HepG2 (cell line): ENCODE measurements at regions not wholly inside any gene's neighbourhood (a gene's known extent, or its start where the extent isn't known, plus 50 kb on each side); places are given as distances from the start of the nearest gene placed in this dataset.

Source experiments
- ATAC-seq: fragments of 200-7000 bp; cut with Tn5 transposase; 3 replicates; pipeline ENCODE4 v1.9.1; 2020; ENCODE audit warnings: mild to moderate bottlenecking, moderate library complexity
- BruUV-seq: library from RNA; stranded (reverse); fragments of 400-500 nt; replicated peaks from 2 replicates; lab custom pipeline; 2021; lab: Mats Ljungman, UMichigan
- CTCF ChIA-PET: fragments of 300-600 bp; formaldehyde crosslinking; extraction: SDS; loops from one replicate; lab custom pipeline; 2021; ENCODE audit warnings: low total read pairs, inconsistent platforms, low intra/inter-chr PET ratio; lab: Yijun Ruan, JAX
- POLR2A ChIA-PET: fragments of 350-600 bp; sonication (Branson Sonifier 250); formaldehyde crosslinking; loops from one replicate; lab custom pipeline; 2020; ENCODE audit warnings: antibody characterized with exemption, inconsistent platforms; lab: Yijun Ruan, JAX
- DNase-seq: peaks from one replicate; pipeline ENCODE4 v3.0.0-alpha.2; 2015; ENCODE audit warnings: low spot score
- FAIRE-seq: peaks from 3 replicates; lab custom pipeline; 2011; peaks lifted over from hg19 to GRCh38; lab: Jason Lieb, UNC
- H2AFZ ChIP-seq: one replicate; pipeline ENCODE4 v1.6.1; 2011; ENCODE audit warnings: low read length, inconsistent platforms
- H3K27ac ChIP-seq: fragments of 300-600 bp; 3 replicates; pipeline ENCODE4 v1.8.0; 2011; ENCODE audit warnings: mixed run types, mild to moderate bottlenecking, mixed read lengths, low read length, inconsistent platforms; ENCODE audit not compliant: insufficient read depth; ENCODE audit errors: extremely low read length
- H3K27me3 ChIP-seq, 2 experiments: fragments of 200-600 bp in 1 of 2; 2 replicates in 1 of 2; 3 replicates in 1 of 2; pipeline versions ENCODE4 v1.6.0 to v1.8.0; 2011; ENCODE audit warnings: low read length in 2 of 2, mild to moderate bottlenecking in 2 of 2, moderate library complexity in 2 of 2, inconsistent platforms in 1 of 2; ENCODE audit not compliant: insufficient read depth in 2 of 2, control insufficient read depth in 1 of 2
- H3K36me3 ChIP-seq, 2 experiments: fragments of 200-600 bp in 1 of 2; replicated peaks in 1 of 2; 2 replicates in 1 of 2; 3 replicates in 1 of 2; pipeline versions ENCODE4 v1.5.1 to v1.8.0; 2011; ENCODE audit warnings: low read length in 2 of 2, inconsistent platforms in 1 of 2; ENCODE audit not compliant: insufficient read depth in 2 of 2, control insufficient read depth in 1 of 2
- H3K4me1 ChIP-seq: 2 replicates; pipeline ENCODE4 v1.5.1; 2012; ENCODE audit warnings: low read length, inconsistent platforms; ENCODE audit not compliant: insufficient read depth
- H3K4me2 ChIP-seq: 2 replicates; pipeline ENCODE4 v1.6.0; 2011; ENCODE audit warnings: low read depth, low read length, inconsistent platforms
- H3K4me3 ChIP-seq, 3 experiments: fragments of 200-600 bp in 1 of 3; sonication (generic), shearing (Covaris generic) in 1 of 3; replicated peaks in 1 of 3; 2 replicates each; pipeline ENCODE4 v1.5.1; 2011 to 2016; ENCODE audit warnings: low read length in 3 of 3, inconsistent platforms in 2 of 3, low read depth in 2 of 3, mild to moderate bottlenecking in 2 of 3, control low read depth in 1 of 3, mixed read lengths in 1 of 3; ENCODE audit not compliant: insufficient read depth in 1 of 3
- H3K79me2 ChIP-seq: one replicate; pipeline ENCODE4 v1.6.1; 2011; ENCODE audit warnings: low read length, inconsistent platforms; ENCODE audit not compliant: insufficient read depth
- H3K9ac ChIP-seq: 2 replicates; pipeline ENCODE4 v1.6.0; 2011; ENCODE audit warnings: mild to moderate bottlenecking, low read depth, low read length, inconsistent platforms; ENCODE audit not compliant: insufficient read depth
- H3K9me3 ChIP-seq: 2 replicates; pipeline ENCODE4 v1.5.1; 2012; ENCODE audit warnings: mild to moderate bottlenecking, low read length
- H4K20me1 ChIP-seq: 2 replicates; pipeline ENCODE4 v1.6.0; 2011; ENCODE audit warnings: inconsistent platforms, mild to moderate bottlenecking, low read length, moderate library complexity; ENCODE audit not compliant: insufficient read depth
- BCL6 ChIP-seq: IDR thresholded peaks from 2 replicates; pipeline ENCODE4 v1.6.1; 2016; ENCODE audit warnings: missing genetic modification reagents, missing compliant biosample characterization
- DDIT3 ChIP-seq: sonication (generic); formaldehyde crosslinking; IDR thresholded peaks from 2 replicates; pipeline ENCODE4 v1.4.0; 2020; ENCODE audit warnings: mild to moderate bottlenecking, missing genetic modification reagents
- SIN3B ChIP-seq: fragments of 150-350 bp; IDR thresholded peaks from 2 replicates; pipeline ENCODE4 v1.6.1; 2014; ENCODE audit warnings: low read length
- TEAD3 ChIP-seq: optimal IDR thresholded peaks from 2 replicates; pipeline ENCODE3; 2016; ENCODE audit warnings: borderline replicate concordance
- ZNF333 ChIP-seq: sonication (generic); formaldehyde crosslinking; IDR thresholded peaks from 2 replicates; pipeline ENCODE4 v1.4.0; 2020; ENCODE audit warnings: mild to moderate bottlenecking, missing genetic modification reagents, borderline replicate concordance
- ZNF687 ChIP-seq: sonication (generic); formaldehyde crosslinking; IDR thresholded peaks from 2 replicates; pipeline ENCODE4 v1.5.1; 2020; ENCODE audit warnings: mild to moderate bottlenecking, missing genetic modification reagents, moderate library complexity
- WGBS: methylation state at CpG from one replicate; pipeline ENCODE4 v1.1.6; 2017; ENCODE audit warnings: low lambda C conversion rate; 5-methylcytosine and 5-hydroxymethylcytosine counted together
- in situ Hi-C: cut with HindIII; loops from 2 replicates; pipeline ENCODE4 v1.10.0; 2017; ENCODE audit warnings: low pct_unique_long_range_greater_than_20kb; ENCODE audit not compliant: extremely low pct_ligation_motif_present
- intact Hi-C: fragments of 100-400 bp; cut with micrococcal nuclease; formaldehyde crosslinking; loops from one replicate; pipeline ENCODE4 v1.10.0; 2022; ENCODE audit not compliant: unreplicated experiment
- TF ChIP-seq, protein P1 (sequence below): sonication (generic); formaldehyde crosslinking; IDR thresholded peaks from 2 replicates; pipeline ENCODE4 v1.5.1; 2020; ENCODE audit warnings: mild to moderate bottlenecking, missing genetic modification reagents

DNA sequence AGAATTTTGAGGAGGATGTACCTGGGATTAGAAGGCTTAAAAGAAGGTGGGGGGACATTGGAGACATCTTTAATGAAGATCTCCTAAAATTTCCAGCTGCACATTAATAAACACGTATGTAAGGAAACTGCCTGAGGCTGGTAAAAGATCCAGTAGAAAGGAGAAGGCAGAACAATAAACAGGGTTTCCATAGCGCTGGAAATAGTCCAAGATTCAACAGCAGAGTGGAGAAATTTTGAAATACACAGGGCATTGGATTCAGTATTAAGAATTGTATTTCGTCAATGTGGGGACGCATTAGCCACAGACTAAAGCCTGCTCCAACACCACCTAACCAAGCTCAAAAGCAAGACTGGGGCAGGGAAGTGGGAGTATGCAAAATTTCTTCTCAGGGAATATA lies 606.9 kb upstream of the NRXN1 start:
- ATAC-seq: no peak
- TF ChIP-seq SIN3B (no peak), BCL6 (no peak), TEAD3 (CRISPR knock-in tag) (no peak), DDIT3 (CRISPR knock-in tag) (no peak), ZNF687 (CRISPR knock-in tag) (no peak), ZNF333 (CRISPR knock-in tag) (no peak)
- TF ChIP-seq, protein P1, sequence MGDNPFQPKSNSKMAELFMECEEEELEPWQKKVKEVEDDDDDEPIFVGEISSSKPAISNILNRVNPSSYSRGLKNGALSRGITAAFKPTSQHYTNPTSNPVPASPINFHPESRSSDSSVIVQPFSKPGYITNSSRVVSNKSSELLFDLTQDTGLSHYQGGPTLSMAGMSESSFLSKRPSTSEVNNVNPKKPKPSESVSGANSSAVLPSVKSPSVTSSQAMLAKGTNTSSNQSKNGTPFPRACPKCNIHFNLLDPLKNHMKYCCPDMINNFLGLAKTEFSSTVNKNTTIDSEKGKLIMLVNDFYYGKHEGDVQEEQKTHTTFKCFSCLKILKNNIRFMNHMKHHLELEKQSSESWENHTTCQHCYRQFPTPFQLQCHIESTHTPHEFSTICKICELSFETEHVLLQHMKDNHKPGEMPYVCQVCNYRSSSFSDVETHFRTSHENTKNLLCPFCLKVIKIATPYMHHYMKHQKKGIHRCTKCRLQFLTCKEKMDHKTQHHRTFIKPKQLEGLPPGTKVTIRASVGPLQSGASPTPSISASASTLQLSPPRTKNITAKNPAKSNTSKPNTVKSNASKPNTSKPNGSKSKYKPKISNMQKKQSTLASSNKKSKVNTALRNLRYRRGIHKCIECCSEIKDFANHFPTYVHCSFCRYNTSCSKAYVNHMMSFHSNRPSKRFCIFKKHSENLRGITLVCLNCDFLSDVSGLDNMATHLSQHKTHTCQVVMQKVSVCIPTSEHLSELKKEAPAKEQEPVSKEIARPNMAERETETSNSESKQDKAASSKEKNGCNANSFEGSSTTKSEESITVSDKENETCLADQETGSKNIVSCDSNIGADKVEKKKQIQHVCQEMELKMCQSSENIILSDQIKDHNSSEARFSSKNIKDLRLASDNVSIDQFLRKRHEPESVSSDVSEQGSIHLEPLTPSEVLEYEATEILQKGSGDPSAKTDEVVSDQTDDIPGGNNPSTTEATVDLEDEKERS (CRISPR knock-in tag): no peak
- TF ChIP-seq, all 625 proteins: peak for 0
- DNase-seq: no peak
- ChIA-PET CTCF (no interaction called here), POLR2A (no interaction called here)
- H3K27ac ChIP-seq: no peak overlapping the region
- in situ Hi-C loops (no loop called here), intact Hi-C loops (no loop called here)
- H3K9ac ChIP-seq: no peak overlapping the region
- no TSS peak for BruUV-seq
- no peaks in the 10 kb centered on the region for H3K36me3 ChIP-seq
- 14% methylated on average over 4 of the region's 4 CpGs for WGBS
- H3K4me1 ChIP-seq: no peaks in the 10 kb centered on the region
- H3K79me2 ChIP-seq: no peaks in the 10 kb centered on the region
- no peak overlapping the region for H3K4me2 ChIP-seq
- no peak for FAIRE-seq
- H3K4me3 ChIP-seq: no peak overlapping the region
- H4K20me1 ChIP-seq: no peaks in the 10 kb centered on the region
- peaks cover 52% of the 10 kb centered on the region for H3K9me3 ChIP-seq
- no peaks in the 10 kb centered on the region for H3K27me3 ChIP-seq
- H2AFZ ChIP-seq: no peak overlapping the region
